Panc1 (cell line): ENCODE measurements at regions not wholly inside any gene's neighbourhood (a gene's known extent, or its start where the extent isn't known, plus 50 kb on each side); places are given as distances from the start of the nearest gene placed in this dataset.

Experiments used
- ATAC-seq: fragments of 200-7000 bp; cut with Tn5 transposase; 2 replicates; pipeline ENCODE4 v1.9.1; 2020; ENCODE audit warnings: mild to moderate bottlenecking, moderate library complexity
- BruUV-seq: library from RNA; stranded (reverse); fragments of 400-500 nt; replicated peaks from 2 replicates; lab custom pipeline; 2021; lab: Mats Ljungman, UMichigan
- CTCF ChIA-PET: fragments of 300-600 bp; sonication (Branson Sonifier 250); formaldehyde crosslinking; loops from one replicate; lab custom pipeline; 2022; ENCODE audit warnings: antibody characterized with exemption; lab: Charles Lee
- POLR2A ChIA-PET: fragments of 300-600 bp; sonication (Branson Sonifier 250); formaldehyde crosslinking; loops from one replicate; lab custom pipeline; 2022; ENCODE audit warnings: antibody characterized with exemption; lab: Charles Lee
- DNase-seq: peaks from one replicate; pipeline ENCODE4 v3.0.0-alpha.2; 2010; ENCODE audit warnings: low read depth, low spot score
- H3K27ac ChIP-seq: 2 replicates; pipeline ENCODE4 v1.5.1; 2011; ENCODE audit warnings: mild to moderate bottlenecking, low read length, inconsistent platforms
- H3K27me3 ChIP-seq: fragments of 200-500 bp; sonication (Bioruptor generic); 2 replicates; pipeline ENCODE4 v1.6.0; 2014; ENCODE audit warnings: low read length, inconsistent platforms; ENCODE audit not compliant: control insufficient read depth, insufficient read depth
- H3K36me3 ChIP-seq: fragments of 200-500 bp; sonication (Bioruptor generic); 2 replicates; pipeline ENCODE4 v1.5.1; 2014; ENCODE audit warnings: inconsistent platforms, mild to moderate bottlenecking, low read length, moderate library complexity; ENCODE audit not compliant: control insufficient read depth, insufficient read depth
- H3K4me1 ChIP-seq: 2 replicates; pipeline ENCODE4 v1.5.1; 2011; ENCODE audit warnings: inconsistent platforms, mild to moderate bottlenecking, low read length, moderate library complexity; ENCODE audit not compliant: control insufficient read depth, insufficient read depth
- H3K4me3 ChIP-seq, 2 experiments: 2 replicates each; pipeline ENCODE4 v1.5.1; 2011 to 2012; ENCODE audit warnings: low read depth in 2 of 2, low read length in 2 of 2, mild to moderate bottlenecking in 2 of 2, inconsistent platforms in 1 of 2, moderate library complexity in 1 of 2
- H3K9me3 ChIP-seq: fragments of 200-500 bp; sonication (Bioruptor generic); 2 replicates; pipeline ENCODE4 v1.5.1; 2014; ENCODE audit warnings: low read depth, mild to moderate bottlenecking, inconsistent platforms, low read length, moderate library complexity; ENCODE audit not compliant: control insufficient read depth, insufficient read depth
- CTCF ChIP-seq: fragments of 450-650 bp; IDR thresholded peaks from 2 replicates; pipeline ENCODE4 v1.5.1; 2017; ENCODE audit warnings: mild to moderate bottlenecking
- POLR2AphosphoS5 ChIP-seq: IDR thresholded peaks from 2 replicates; pipeline ENCODE4 v1.6.1; 2012; ENCODE audit warnings: mild to moderate bottlenecking, low read depth, low read length, moderate library complexity
- REST ChIP-seq, 2 experiments: IDR thresholded peaks; 2 replicates each; pipeline ENCODE4 v1.6.1; 2011 to 2012; ENCODE audit warnings: low read depth in 2 of 2, control low read depth in 1 of 2, low read length in 1 of 2, mild to moderate bottlenecking in 1 of 2, moderate library complexity in 1 of 2; ENCODE audit not compliant: insufficient read depth in 1 of 2
- SIN3A ChIP-seq: IDR thresholded peaks from 2 replicates; pipeline ENCODE4 v1.6.1; 2012; ENCODE audit warnings: low read depth, mild to moderate bottlenecking, low read length, moderate library complexity, borderline replicate concordance; ENCODE audit not compliant: insufficient read depth
- TCF7L2 ChIP-seq: IDR thresholded peaks from 2 replicates; pipeline ENCODE4 v1.6.1; 2011; ENCODE audit warnings: mild to moderate bottlenecking, low read depth, low read length, inconsistent platforms
- in situ Hi-C: cut with HindIII; loops from 2 replicates; pipeline ENCODE4 v1.10.0; 2016; ENCODE audit warnings: low sequenced_read_pairs, low pct_unique_long_range_greater_than_20kb
- intact Hi-C: fragments of 100-400 bp; cut with micrococcal nuclease; formaldehyde crosslinking; loops from one replicate; pipeline ENCODE4 v1.10.0; 2022; ENCODE audit not compliant: unreplicated experiment

GRCh38 chr14:29097476-29097875 lies 330.9 kb downstream of the FOXG1 start:
- no peak overlapping the region for H3K27ac ChIP-seq
- TF ChIP-seq REST (IDR thresholded peaks at IDR 0.05; ENCODE audit: insufficient read depth in 1 of 2, low read depth in 2 of 2, low read length in 1 of 2) (no peak), CTCF (no peak), SIN3A (no peak), TCF7L2 (no peak), POLR2AphosphoS5 (no peak)
- no peaks in the 10 kb centered on the region for H3K27me3 ChIP-seq
- no peaks in the 10 kb centered on the region; the same call in 1 of the 2 replicates for H3K9me3 ChIP-seq
- no peak overlapping the region for H3K4me3 ChIP-seq
- H3K36me3 ChIP-seq = no peaks in the 10 kb centered on the region
- in situ Hi-C loops = no loop called here
- ChIA-PET POLR2A (no interaction called here), CTCF (no interaction called here)
- no peak for DNase-seq
- H3K4me1 ChIP-seq = no peaks in the 10 kb centered on the region
- BruUV-seq = no TSS peak
- intact Hi-C loops = no loop called here
- ATAC-seq = no peak

GRCh38 chr14:29098656-29099055 lies 332.1 kb downstream of the FOXG1 start:
- Histone ChIP-seq H3K4me3 (no peak overlapping the region), H3K9me3 (no peaks in the 10 kb centered on the region; the same call in 1 of the 2 replicates), H3K27ac (no peak overlapping the region), H3K36me3 (no peaks in the 10 kb centered on the region), H3K27me3 (no peaks in the 10 kb centered on the region), H3K4me1 (no peaks in the 10 kb centered on the region)
- intact Hi-C loops (no loop called here), in situ Hi-C loops (no loop called here)
- BruUV-seq = no TSS peak
- ChIA-PET POLR2A (no interaction called here), CTCF (no interaction called here)
- no peak for ATAC-seq
- no peak for DNase-seq
- TF ChIP-seq SIN3A = no peak
- TF ChIP-seq REST (IDR thresholded peaks at IDR 0.05; ENCODE audit: insufficient read depth in 1 of 2, low read depth in 2 of 2, low read length in 1 of 2) = no peak
- TF ChIP-seq CTCF = no peak
- no peak for TF ChIP-seq POLR2AphosphoS5
- no peak for TF ChIP-seq TCF7L2
